RPMI7951 (cell line): ENCODE measurements at regions not wholly inside any gene's neighbourhood (a gene's known extent, or its start where the extent isn't known, plus 50 kb on each side); places are given as distances from the start of the nearest gene placed in this dataset.
"Not testable (repeated sequence)": the region's sequence is repeated elsewhere in the genome, so short reads cannot be mapped to it uniquely, and the experiment has no call there.

Experiments used
- DNase-seq: peaks from one replicate; pipeline ENCODE4 v3.0.0-alpha.2; 2012; ENCODE audit warnings: low read depth

- DNase-seq = peak; percentile 31
These were observed 266.3 kb downstream of the MREG start for GRCh38 chr2:215746887-215747615.

GRCh38 chr2:215746226-215746886, 267.0 kb downstream of the MREG start:
- no peak for DNase-seq

- DNase-seq = no peak
These were observed 268.0 kb downstream of the MREG start for GRCh38 chr2:215745331-215745730.

- DNase-seq = no peak
These were observed 268.8 kb downstream of the MREG start for GRCh38 chr2:215744514-215744913.

GRCh38 chr2:215743066-215743465, 270.3 kb downstream of the MREG start:
- no peak for DNase-seq

- DNase-seq = no peak
These were observed 271.3 kb downstream of the MREG start for GRCh38 chr2:215742021-215742420.

- DNase-seq = no peak
These were observed 273.3 kb downstream of the MREG start for GRCh38 chr2:215740071-215740470.

- DNase-seq = no peak
These were observed 275.0 kb downstream of the MREG start for GRCh38 chr2:215738351-215738750.

- no peak for DNase-seq
These were observed 275.9 kb downstream of the MREG start for GRCh38 chr2:215737477-215737876.

- DNase-seq = peak; percentile 74
These were observed 276.6 kb downstream of the MREG start for GRCh38 chr2:215736653-215737290.

- DNase-seq = no peak
These were observed 282.2 kb downstream of the MREG start for GRCh38 chr2:215731108-215731658.

GRCh38 chr2:215729985-215730620, 283.2 kb downstream of the MREG start:
- DNase-seq = no peak

GRCh38 chr2:215728504-215729065, 284.8 kb downstream of the MREG start:
- DNase-seq = peak; percentile 96

- peak; percentile 67 for DNase-seq
These were observed 285.5 kb downstream of the MREG start for GRCh38 chr2:215727507-215728503.

- no peak for DNase-seq
These were observed 287.3 kb downstream of the MREG start for GRCh38 chr2:215726070-215726469.

GRCh38 chr2:215724146-215724545, 288.3 kb upstream of the FN1 start:
- DNase-seq = no peak

GRCh38 chr2:215723631-215724011, 287.8 kb upstream of the FN1 start:
- DNase-seq = no peak

GRCh38 chr2:215722986-215723630, 287.2 kb upstream of the FN1 start:
- no peak for DNase-seq

GRCh38 chr2:215722125-215722524, 286.3 kb upstream of the FN1 start:
- DNase-seq = no peak

GRCh38 chr2:215721515-215721914, 285.6 kb upstream of the FN1 start:
- DNase-seq = not testable (repeated sequence)
